NCI-H446 (cell line): ENCODE measurements at regions not wholly inside any gene's neighbourhood (a gene's known extent, or its start where the extent isn't known, plus 50 kb on each side); places are given as distances from the start of the nearest gene placed in this dataset.

ENCODE experiments used
- DNase-seq, 2 experiments: peaks; one replicate each; lab custom pipeline; 2025; lab: John Stamatoyannopoulos, UW

DNA sequence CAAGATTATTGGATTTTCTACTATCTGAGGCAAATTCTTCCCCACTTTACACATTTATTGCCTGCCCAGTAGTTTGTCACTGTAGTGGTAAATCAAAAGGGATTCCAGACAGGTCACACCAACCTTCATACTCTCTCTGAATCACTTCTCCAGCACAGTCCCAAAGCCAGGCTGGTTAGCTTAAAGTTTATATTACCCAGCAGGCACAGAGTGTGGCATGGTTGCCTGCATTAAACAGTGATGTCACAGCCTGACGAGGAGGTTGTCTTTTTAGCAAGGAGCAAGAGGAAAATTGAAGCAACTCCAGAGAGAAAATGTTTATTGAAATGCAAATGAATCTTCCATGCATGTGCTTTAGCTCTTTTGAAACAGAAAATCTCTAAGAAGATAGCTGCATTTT, 375.5 kb upstream of the CELF2 start:
- DNase-seq = no peak

DNA sequence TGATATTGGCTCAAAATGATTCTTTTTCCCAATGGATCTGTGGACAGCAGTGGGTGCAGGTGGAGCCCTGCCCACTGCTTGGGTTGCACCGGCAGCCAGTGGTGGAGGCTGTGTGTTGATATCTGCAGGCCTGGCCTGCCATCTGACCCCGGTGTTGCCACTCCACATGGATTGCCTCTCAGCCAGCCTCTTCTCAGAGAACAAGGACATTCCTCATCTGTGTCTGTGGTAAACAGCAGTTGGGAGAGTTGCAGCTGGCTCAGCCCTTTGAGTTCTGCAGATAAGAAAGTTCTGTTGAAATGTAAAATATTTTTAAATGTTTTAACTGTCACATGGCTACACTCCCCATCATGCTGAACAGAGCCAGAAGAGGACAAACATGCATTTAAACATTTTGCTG, 374.9 kb upstream of the CELF2 start:
- DNase-seq = no peak

DNA sequence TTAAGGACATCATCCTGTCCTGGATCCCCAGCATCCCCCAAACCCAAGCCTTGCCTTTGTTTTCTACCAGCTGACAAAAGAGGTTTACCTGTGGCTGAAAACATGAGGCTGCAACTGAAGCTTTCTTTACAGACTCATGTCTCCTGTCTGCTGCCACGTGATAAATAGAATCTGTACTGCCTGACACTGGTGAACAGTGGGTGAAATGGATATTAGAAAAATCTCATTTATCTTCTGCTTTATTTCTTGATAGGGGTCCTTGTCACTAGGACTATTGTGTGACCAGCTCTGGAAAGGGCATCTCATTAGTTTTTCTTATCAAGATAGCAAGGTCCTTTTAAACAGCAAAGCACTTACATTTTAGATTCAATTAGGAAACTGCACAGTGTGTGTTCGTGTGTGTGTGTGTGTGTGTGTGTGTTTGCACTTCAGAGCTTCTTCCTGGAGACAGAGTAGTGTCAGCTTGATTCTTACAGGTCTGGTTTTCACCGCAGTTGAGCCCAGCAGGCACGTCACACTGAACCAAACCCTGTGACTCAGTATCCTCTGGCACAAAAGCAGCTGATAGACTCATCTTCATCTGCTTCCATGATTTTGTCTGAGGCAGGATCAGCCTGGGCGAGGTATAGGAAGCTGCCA, 373.5 kb upstream of the CELF2 start:
- no peak for DNase-seq

DNA sequence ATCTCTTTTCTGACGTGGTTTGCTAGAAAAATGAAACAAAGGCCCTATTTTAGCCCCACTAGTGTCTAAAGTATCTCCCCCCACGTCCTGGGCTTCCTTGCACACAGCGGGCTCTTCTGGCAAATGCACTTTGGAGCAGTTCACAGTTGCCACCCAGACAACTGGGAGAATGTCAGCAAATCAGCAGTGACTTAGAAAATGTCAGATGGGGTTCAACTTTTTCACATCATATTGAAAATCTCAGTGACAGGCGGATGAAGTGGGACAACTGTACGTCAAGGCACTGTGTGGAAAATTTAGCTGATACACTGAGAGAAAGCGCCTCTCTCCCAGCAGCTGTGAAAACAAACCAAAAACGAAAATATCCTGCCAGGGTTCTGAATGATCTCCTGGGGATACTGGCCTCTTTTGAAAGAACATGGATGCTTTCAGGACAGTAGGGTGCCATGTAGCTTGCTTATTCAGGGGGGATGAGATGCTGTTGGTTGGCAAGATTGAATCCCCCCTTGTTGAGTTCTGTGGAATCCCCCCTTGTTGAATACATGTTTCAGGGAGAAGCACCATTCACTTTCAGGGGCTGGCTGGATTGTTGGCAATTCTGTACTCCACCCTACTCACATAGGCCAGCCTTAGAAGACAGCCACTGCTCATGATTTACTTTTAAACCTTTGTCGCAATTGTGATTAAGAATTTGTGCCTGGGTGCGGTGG, 372.8 kb upstream of the CELF2 start:
- no peak for DNase-seq

DNA sequence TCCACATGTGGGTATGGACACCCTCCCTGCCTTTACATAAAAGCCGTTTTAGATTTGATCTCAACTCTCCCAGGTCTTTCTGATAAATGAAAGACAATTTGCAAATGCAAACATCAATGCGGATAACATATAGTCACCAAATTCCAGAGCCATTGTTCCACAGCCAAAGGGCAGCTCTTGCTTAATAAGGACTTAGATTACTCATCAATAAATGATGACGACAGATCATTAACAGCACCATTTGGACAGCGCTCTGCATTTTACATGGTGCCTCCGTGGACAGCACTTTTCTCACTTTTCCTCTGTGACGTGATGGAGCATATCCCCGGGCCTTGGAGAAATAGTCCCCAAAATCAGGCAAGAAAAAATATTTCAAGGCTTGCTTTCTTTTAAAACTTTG, 370.3 kb upstream of the CELF2 start:
- DNase-seq = no peak

DNA sequence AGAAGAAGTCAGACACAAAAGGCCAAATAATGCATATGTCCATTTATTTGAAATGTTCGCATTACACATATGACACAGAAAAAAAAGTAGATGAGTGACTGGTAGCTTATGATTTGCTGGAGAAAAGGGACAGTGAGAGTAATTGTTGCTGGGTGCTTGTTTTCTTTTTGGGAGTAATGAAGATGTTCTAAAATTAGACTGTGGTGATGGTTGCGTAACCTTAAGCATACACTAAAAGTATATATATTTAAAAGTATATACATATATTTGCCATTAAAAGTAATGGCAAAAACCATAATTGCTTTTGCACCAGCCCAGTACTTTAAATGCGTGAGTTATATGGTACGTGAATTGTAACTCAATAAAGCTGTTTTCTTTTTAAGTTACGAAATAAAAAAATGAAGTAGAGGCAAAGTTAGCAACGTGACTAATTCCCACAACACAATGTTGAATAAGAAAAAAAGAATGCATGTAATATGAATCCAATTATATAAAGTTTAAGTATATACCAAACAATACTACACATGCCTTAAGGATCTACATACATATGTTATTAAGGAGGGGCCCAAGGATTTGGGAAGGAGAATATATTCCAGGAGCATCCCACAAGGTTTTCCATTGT, 360.4 kb upstream of the CELF2 start:
- no peak for DNase-seq

DNA sequence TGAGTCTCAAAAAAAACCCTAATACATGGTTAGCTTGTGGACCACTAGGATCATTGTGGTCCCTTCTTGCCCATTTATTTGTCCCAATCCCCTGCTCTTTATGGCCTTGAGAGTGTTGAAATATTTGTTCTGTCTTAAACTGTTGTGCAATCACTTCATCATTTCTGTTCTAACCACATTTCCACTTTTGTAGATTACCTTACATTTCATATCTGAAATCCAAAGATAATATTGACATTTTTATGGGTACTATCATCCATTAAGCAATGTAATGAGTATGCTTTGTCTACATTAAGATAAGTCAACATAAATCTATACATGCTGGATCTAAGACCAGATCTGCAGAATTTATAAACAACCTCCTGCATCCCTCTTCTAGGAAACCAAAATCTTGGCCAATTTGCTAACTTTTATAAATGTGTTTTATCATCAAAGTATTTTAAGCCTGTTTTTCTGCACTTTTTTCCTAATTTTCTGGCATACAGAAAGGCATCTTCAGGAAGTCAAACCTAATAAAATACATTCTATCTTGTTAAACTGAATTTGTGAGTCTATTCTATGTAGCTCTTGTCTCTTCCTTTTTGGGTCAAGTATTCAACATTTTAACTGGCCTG, 359.4 kb upstream of the CELF2 start:
- no peak for DNase-seq

DNA sequence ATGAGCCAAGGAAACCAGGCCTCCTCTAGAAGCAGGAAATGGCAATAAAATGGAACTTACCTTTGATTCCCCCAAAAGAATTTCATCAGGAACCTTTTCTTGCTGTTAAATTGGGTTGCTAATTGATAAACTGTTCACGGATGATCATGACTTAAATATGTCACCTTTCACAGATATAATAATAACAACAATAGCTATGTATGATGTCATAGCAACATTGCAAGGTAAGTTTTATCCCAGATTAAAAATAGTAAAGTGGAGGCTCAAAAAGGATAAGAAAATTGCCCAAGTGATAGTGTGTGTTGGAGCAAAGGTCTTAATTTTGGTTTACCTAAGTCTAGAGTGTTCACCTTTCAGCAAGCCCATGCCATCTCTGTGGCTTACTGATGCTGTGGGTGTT, 357.6 kb upstream of the CELF2 start:
- DNase-seq = no peak

DNA sequence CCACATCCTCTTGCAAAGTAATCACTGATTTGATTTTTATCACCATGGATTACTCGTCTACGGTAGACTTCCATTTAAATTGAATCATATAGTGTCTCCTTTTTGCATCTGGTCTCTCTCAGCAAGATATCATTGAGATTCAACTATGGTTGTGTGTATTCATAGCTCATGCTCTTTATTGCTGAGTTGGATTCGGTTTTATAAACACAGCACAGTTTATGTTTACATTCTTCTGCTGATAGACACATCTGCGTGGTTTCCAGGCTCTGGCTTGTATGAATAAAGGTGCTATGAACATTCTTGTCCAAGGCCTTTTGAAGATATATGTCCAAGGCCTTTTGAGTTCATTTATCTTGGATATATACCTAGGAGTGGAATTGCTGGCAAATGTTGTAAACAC, 356.5 kb upstream of the CELF2 start:
- DNase-seq = no peak

DNA sequence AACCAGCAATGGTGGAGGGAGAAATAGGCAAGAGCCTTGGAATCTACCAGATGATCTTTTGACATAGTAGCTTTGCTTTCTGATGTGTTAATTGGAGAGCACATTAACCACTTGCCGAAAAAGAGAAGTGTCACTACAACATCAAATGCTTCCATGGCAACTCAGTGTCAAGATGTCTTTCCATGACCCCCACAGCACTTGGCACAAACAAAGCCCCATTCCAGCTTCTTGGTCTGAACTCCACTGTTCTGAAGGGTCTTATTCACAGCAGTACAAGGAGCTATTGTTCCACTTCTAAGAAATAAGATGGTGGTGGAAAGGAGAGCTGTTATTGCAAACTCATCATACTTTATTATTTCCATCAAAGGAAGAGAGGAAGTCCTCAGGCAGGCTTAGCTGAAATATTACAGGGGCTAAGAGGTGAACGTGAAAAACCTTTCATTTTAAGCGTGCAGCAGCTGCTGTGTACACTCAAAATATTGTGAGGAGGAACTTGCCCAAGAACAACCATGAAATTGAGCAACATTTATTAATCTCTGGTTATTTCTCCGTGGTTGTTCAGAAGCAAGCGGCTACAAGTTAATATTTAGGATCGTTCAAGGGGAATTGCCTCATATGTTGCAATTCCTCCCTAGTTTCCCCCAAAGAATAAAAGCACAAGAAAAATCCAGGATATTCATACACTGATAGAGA, 354.8 kb upstream of the CELF2 start:
- no peak for DNase-seq

DNA sequence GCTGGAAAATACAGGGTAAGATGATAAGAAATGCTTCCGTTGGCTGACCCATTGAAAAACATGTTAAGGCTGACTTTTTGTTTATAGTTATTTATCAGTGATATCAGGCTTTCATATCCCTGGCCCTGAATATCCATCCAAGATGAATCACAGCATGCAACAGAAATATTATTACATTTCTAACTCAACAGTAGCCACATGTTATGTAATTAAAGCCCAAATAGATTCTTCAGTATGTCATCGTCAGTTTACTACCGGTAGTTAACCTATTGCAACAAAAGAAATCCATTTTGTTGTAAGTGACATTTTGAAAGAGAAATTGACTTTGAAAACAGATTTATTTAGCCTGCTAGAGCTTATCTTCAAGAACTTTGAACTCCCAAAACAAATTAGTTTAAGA, 354.1 kb upstream of the CELF2 start:
- DNase-seq = no peak

DNA sequence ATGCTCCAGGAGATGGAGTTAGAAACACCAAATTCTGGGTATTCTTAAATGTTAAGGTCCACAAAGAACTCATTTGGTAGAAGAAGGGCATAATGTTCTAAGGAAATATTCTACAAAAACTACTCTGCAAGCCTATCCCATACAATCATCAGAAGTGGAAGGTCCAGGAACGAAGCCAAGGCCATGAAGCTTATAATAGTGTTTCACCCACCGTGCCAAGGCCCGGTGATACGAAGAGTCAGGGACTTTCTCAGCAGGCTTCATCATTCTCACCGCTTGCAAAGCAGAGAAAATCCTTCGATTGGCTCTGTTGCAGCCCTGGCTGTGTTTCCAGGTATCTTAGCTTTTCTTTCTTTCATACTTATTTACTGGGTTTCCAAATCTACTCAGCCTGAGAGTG, 351.9 kb upstream of the CELF2 start:
- peak in 1 of 2 experiments; percentile 2 for DNase-seq

DNA sequence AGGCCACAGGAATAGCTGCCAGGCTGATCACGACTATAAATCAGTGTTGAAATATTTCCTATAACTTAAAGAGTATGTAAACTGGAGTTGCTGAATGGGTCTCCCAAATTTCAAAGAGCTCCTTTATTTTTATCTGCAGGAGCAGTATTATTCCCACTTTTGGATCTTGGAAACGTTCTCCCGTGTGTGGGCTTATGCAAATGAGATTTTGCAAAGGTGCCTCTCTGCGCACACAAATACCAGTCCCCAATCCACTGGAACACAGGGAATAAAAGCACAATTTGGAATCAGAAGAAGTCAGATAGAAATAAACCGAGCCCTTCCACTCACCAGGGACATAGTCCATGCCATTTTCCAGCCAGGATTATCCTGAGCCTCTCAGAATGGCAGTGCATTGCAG, 350.2 kb upstream of the CELF2 start:
- DNase-seq = no peak

DNA sequence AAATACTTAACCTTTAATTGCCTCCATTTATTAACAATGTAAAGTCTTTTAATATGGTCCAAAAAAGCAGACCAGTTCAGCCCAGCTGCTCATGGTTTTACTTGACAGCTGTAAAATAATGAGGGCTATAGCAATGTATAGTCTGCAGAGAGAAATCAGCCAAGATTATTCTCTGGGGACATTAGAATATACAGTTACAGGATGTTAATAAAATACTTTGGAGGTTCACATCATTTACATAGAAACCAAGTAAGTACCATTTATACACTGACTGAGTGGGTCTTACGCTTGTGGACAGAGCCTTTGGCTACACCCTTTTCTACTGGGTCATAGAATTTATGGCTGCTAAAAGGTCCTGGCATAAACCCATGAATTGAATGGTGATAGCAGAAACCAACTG, 340.7 kb upstream of the CELF2 start:
- DNase-seq = peak; percentile 5 to 29

DNA sequence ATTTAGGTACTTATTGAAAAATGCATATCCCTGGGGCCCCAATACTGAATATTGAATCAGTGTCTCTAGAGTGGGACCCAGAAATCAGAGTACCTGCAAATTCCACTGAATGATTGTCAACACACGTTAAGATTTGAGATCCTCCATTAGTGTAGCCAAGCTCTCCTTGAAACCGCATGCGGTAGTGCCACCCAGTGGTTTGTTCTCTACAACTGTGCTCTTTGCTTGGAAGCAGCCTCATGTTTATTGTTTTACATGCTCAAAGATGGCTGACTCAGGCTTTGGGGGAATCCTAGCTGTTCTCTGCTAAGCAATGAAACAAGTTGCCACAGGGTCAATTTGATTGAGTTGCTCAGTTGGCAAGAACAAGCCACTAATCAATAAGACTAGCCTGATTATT, 340.2 kb upstream of the CELF2 start:
- DNase-seq = peak; percentile 65 to 68

DNA sequence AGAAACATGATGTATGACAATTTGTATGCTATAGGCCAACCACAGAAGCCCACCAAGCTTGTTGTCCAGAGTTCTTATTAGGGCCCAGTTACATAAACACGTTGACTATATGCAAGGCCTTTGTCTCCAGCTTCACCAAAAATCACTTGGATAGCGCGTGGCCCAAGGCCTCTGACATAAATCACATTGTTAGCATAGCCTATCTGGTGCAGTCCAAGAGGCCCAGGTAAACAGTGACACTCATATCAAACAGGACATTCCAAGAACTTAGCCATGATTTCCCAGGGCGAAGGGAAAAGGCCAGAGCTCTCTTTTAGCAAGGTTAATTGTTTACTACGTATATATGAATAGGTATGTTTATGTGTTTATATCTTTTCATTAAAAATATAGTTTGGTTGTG, 337.2 kb upstream of the CELF2 start:
- DNase-seq = no peak

DNA sequence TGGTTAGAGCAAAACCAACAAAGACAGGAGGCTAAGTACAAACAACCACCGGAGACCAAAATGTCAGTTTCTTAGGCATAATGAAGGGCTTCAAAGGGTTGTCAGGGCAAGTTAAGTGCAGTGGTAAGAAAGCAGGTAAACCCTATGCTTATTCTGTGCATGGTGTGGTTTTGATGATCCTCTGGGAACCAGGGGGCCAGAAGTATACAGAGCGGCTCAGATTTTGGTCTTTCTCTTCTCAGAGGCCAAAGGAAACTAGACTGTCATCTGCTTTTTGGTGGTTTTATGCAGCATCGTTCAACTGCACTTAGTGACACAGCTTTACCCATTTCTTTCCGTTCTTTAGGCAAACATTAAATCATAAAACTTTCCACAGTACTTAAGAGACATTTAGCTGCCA, 332.7 kb upstream of the CELF2 start:
- no peak for DNase-seq

DNA sequence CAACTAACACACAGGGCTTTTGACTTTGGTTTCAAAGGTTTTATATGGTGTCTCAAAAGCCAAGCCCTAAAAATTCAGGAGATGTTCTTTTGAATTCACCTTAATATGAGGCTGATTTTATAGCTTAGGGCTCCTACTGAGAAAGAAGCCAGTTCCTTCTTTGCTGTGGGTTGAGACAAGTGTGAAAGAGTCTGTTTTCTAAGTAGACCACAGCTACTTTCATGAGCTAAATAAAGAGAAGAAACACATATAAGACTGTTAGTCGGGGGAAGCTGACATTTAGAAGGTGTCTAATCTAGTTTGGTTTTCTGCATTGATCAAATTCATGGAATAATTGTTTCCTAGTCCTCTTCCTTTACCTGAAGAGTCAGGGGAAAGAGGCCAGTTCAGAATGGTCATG, 332.1 kb upstream of the CELF2 start:
- DNase-seq = no peak

DNA sequence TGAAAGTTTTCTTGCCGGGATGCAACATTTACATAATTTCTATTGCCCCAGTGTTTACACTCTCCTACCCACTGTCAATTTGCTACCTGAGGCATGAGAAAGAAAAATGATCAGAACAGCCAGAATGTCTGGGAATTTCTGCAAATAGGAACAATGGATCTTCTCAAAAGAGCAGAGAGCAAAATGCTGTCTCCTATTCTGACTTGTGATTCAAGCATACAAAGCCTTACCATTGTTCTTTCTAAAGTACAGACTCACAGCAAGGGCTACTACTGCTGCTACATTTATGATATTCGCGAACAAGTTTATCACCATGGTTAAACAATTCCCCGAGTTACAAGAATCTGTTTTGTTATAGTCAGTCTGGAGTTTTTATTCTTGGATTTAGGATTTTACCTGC, 329.9 kb upstream of the CELF2 start:
- no peak for DNase-seq

DNA sequence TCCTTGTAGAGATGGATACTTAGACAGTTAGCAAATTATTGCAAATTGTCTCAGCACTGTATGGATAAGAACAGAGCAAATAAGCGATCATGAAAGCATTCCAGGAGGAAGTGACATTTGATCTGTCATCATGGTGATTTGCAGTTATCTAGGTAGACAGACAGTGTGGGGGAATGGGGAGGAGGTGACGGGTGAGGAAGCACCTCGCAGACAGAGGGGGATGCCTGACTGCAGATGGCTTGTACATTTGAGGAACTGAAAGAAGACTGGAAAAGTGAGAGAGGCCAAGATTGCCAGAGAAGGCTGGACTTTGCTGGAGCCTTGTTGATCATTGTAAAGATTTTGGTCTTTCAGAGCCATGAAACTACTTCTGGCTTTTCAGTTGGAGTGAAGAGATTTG, 318.2 kb upstream of the CELF2 start:
- no peak for DNase-seq

DNA sequence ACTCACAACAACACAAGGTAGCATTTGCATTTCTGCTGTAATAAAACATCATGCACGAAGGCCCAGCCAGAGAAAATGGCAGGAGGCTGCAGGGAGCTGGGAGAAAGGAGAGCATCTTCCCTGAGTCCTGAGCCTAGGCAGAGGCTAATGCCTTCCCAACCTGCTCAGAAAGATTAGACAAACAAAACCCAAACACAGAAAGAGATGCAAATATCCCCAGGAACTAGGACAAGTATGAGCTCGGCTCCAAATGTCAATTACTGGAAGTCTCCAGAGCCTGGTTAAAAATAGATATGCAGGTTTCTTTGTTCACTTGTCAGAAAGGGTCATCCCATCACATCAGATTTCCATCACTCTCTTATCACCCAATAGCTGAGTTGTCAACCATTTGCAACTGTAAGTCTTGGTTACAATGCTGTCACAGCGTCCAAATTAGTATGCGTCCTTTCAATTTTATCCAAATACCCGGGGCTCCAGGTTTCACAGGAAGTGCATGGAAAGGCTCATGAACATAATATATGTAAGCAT, 316.5 kb upstream of the CELF2 start:
- DNase-seq = no peak

DNA sequence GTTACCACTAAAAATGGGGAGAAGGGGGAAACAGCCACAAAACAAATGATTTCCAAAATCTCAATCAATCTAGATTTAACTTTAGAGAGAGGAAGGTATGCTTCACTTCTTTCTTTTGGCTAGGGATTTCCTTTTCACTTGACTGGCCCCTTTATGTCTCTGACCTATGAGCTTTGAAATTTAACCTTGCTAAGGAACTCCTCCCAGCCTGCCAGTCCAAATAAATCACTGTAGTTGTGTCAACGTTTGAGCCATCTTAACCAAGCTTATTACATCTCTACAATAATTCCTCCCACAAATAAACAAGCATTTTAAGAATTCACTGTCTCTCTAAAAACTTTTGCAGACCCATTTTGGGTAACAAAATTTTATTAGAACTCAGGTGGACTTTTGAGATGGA, 315.5 kb upstream of the CELF2 start:
- no peak for DNase-seq
